PC-3 (cell line): ENCODE measurements at regions not wholly inside any gene's neighbourhood (a gene's known extent, or its start where the extent isn't known, plus 50 kb on each side); places are given as distances from the start of the nearest gene placed in this dataset.
A peak's percentile ranks its signal among the peaks of the same experiment; 100 is the strongest.

Experiments used
- ATAC-seq: fragments of 200-7000 bp; cut with Tn5 transposase; 2 replicates; pipeline ENCODE4 v1.9.1; 2020; ENCODE audit warnings: mild to moderate bottlenecking, moderate library complexity
- BruUV-seq: library from RNA; stranded (reverse); fragments of 400-500 nt; replicated peaks from 2 replicates; lab custom pipeline; 2021; lab: Mats Ljungman, UMichigan
- CTCF ChIA-PET: fragments of 300-600 bp; sonication (Branson Sonifier 250); formaldehyde crosslinking; loops from one replicate; lab custom pipeline; 2022; ENCODE audit warnings: antibody characterized with exemption; lab: Charles Lee
- POLR2A ChIA-PET: fragments of 300-600 bp; sonication (Branson Sonifier 250); formaldehyde crosslinking; loops from one replicate; lab custom pipeline; 2022; ENCODE audit warnings: antibody characterized with exemption; ENCODE audit not compliant: unreplicated experiment; lab: Charles Lee
- DNase-seq: peaks from one replicate; pipeline ENCODE4 v3.0.0-alpha.2; 2015
- H2AFZ ChIP-seq: fragments of 300-600 bp; sonication (generic); 2 replicates; pipeline ENCODE4 v1.6.0; 2016; ENCODE audit warnings: antibody characterized with exemption, low read length
- H3F3A ChIP-seq: fragments of 300-600 bp; sonication (generic); one replicate; pipeline ENCODE4 v1.6.0; 2017; ENCODE audit warnings: antibody characterized with exemption, low read length, control low read depth, mild to moderate bottlenecking; ENCODE audit not compliant: unreplicated experiment
- H3K27ac ChIP-seq: fragments of 300-600 bp; sonication (generic); 2 replicates; pipeline ENCODE4 v1.5.1; 2016; ENCODE audit warnings: mild to moderate bottlenecking, low read length
- H3K27me3 ChIP-seq: fragments of 300-600 bp; sonication (generic); 2 replicates; pipeline ENCODE4 v1.6.1; 2016; ENCODE audit warnings: low read length, mixed read lengths
- H3K36me3 ChIP-seq: fragments of 300-600 bp; sonication (generic); 2 replicates; pipeline ENCODE4 v1.6.1; 2016; ENCODE audit warnings: low read depth, mixed run types, low read length, mixed read lengths
- H3K4me1 ChIP-seq: fragments of 300-600 bp; sonication (generic); 2 replicates; pipeline ENCODE4 v1.5.1; 2016; ENCODE audit warnings: low read length; ENCODE audit not compliant: insufficient read depth
- H3K4me2 ChIP-seq: fragments of 300-600 bp; sonication (generic); 2 replicates; pipeline ENCODE4 v1.6.0; 2016; ENCODE audit warnings: low read length
- H3K4me3 ChIP-seq: fragments of 300-600 bp; sonication (generic); 2 replicates; pipeline ENCODE4 v1.5.1; 2016; ENCODE audit warnings: mild to moderate bottlenecking, low read length, mixed read lengths
- H3K79me2 ChIP-seq: fragments of 300-600 bp; sonication (generic); 2 replicates; pipeline ENCODE4 v1.6.1; 2017; ENCODE audit warnings: low read length, mixed read lengths
- H3K9ac ChIP-seq: fragments of 300-600 bp; sonication (generic); 2 replicates; pipeline ENCODE4 v1.6.0; 2016; ENCODE audit warnings: mild to moderate bottlenecking, low read length
- H3K9me2 ChIP-seq: fragments of 300-600 bp; sonication (generic); replicated peaks from 2 replicates; pipeline ENCODE4 v1.6.1; 2016; ENCODE audit warnings: mixed run types, low read length, mixed read lengths
- H3K9me3 ChIP-seq: fragments of 300-600 bp; sonication (generic); 2 replicates; pipeline ENCODE4 v1.6.1; 2016; ENCODE audit warnings: low read length, mixed read lengths
- H4K20me1 ChIP-seq: fragments of 300-600 bp; sonication (generic); 2 replicates; pipeline ENCODE4 v1.6.1; 2016; ENCODE audit warnings: low read length, mixed read lengths
- CTCF ChIP-seq: fragments of 300-600 bp; sonication (generic); conservative IDR thresholded peaks from 2 replicates; pipeline ENCODE4 v1.5.1; 2017; ENCODE audit warnings: antibody characterized with exemption, low read depth, mild to moderate bottlenecking, low read length
- EZH2 ChIP-seq: fragments of 300-600 bp; sonication (generic); IDR thresholded peaks from one replicate; pipeline ENCODE4 v1.6.1; 2017; ENCODE audit warnings: antibody characterized with exemption, mild to moderate bottlenecking, low read length; ENCODE audit not compliant: unreplicated experiment
- EZH2phosphoT487 ChIP-seq: fragments of 300-600 bp; sonication (generic); IDR thresholded peaks from 2 replicates; pipeline ENCODE4 v1.6.1; 2018; ENCODE audit warnings: mild to moderate bottlenecking, antibody characterized with exemption, low read length, borderline replicate concordance
- intact Hi-C: fragments of 100-400 bp; cut with micrococcal nuclease; formaldehyde crosslinking; loops from 2 replicates; pipeline ENCODE4 v1.9.0; 2023

- TF ChIP-seq CTCF (no peak), EZH2 (no peak), EZH2phosphoT487 (no peak)
- Histone ChIP-seq H3K79me2 (no peaks in the 10 kb centered on the region), H3K27me3 (no peaks in the 10 kb centered on the region), H3F3A (no peaks in the 10 kb centered on the region), H3K9ac (no peak overlapping the region), H2AFZ (no peak overlapping the region), H3K4me1 (no peaks in the 10 kb centered on the region), H4K20me1 (no peaks in the 10 kb centered on the region), H3K4me3 (no peak overlapping the region), H3K4me2 (no peak overlapping the region), H3K36me3 (no peaks in the 10 kb centered on the region), H3K27ac (no peak overlapping the region), H3K9me3 (no peaks in the 10 kb centered on the region), H3K9me2 (no peaks in the 10 kb centered on the region)
- intact Hi-C loops = no loop called here
- CTCF ChIA-PET = no interaction called here
- POLR2A ChIA-PET = no interaction called here
- BruUV-seq = no TSS peak
- ATAC-seq (no peak), DNase-seq (no peak)
Measured at GRCh38 chr4:65799513-65799912, 129.2 kb upstream of the EPHA5 start.

GRCh38 chr4:65798498-65799127 is 128.3 kb upstream of the EPHA5 start:
- H2AFZ ChIP-seq = no peak overlapping the region
- ChIA-PET POLR2A (interaction anchor here (0.6 kb wide), 1 partner anchor 895 kb away, joined by 3 read pairs; no protein-coding TSS in a partner anchor), CTCF (no interaction called here)
- H3K79me2 ChIP-seq = no peaks in the 10 kb centered on the region
- no peak overlapping the region for H3K4me2 ChIP-seq
- H3K27ac ChIP-seq = no peak overlapping the region
- no peaks in the 10 kb centered on the region for H3K27me3 ChIP-seq
- intact Hi-C loops = no loop called here
- H3K4me1 ChIP-seq = no peaks in the 10 kb centered on the region
- H3K9ac ChIP-seq = no peak overlapping the region
- H3K9me2 ChIP-seq = no peaks in the 10 kb centered on the region
- H3K9me3 ChIP-seq = no peaks in the 10 kb centered on the region
- TF ChIP-seq EZH2phosphoT487 (no peak), CTCF (no peak), EZH2 (no peak)
- no peaks in the 10 kb centered on the region for H4K20me1 ChIP-seq
- H3K36me3 ChIP-seq = no peaks in the 10 kb centered on the region
- BruUV-seq = no TSS peak
- no peak for ATAC-seq
- DNase-seq = no peak
- H3K4me3 ChIP-seq = no peak overlapping the region
- H3F3A ChIP-seq = no peaks in the 10 kb centered on the region

GRCh38 chr4:65791812-65792308 is 121.6 kb upstream of the EPHA5 start:
- intact Hi-C loops = no loop called here
- Histone ChIP-seq H3K27me3 (no peaks in the 10 kb centered on the region), H3K9me3 (no peaks in the 10 kb centered on the region), H3K36me3 (no peaks in the 10 kb centered on the region), H3K4me2 (peak overlapping the region; percentile 16), H2AFZ (peak overlapping the region; percentile 36), H4K20me1 (no peaks in the 10 kb centered on the region), H3K27ac (0 out of 2 replicates have a peak overlapping the region, but pooled peaks have one; percentile 5), H3K79me2 (no peaks in the 10 kb centered on the region), H3K4me1 (peaks cover 13% of the 10 kb centered on the region), H3F3A (no peaks in the 10 kb centered on the region), H3K9ac (no peak overlapping the region), H3K4me3 (no peak overlapping the region), H3K9me2 (no peaks in the 10 kb centered on the region)
- TF ChIP-seq EZH2phosphoT487 (no peak), CTCF (no peak), EZH2 (no peak)
- ATAC-seq = peak; percentile 40; the same call in 1 of the 2 replicates
- CTCF ChIA-PET = no interaction called here
- DNase-seq = peak; percentile 32
- no TSS peak for BruUV-seq
- POLR2A ChIA-PET = no interaction called here
